BJ (cell line): ENCODE measurements at regions not wholly inside any gene's neighbourhood (a gene's known extent, or its start where the extent isn't known, plus 50 kb on each side); places are given as distances from the start of the nearest gene placed in this dataset.

Experiments
- CTCF ChIA-PET: fragments of 350-600 bp; formaldehyde crosslinking; extraction: SDS; loops from one replicate; lab custom pipeline; 2021; ENCODE audit warnings: antibody characterized with exemption, inconsistent platforms; lab: Yijun Ruan, JAX
- POLR2A ChIA-PET: fragments of 300-600 bp; sonication (Branson Sonifier 250); formaldehyde crosslinking; extraction: SDS; loops from one replicate; lab custom pipeline; 2021; ENCODE audit warnings: antibody characterized with exemption; lab: Charles Lee
- DNase-seq: peaks from one replicate; pipeline ENCODE4 v3.0.0-alpha.2; 2011; ENCODE audit warnings: low read depth
- H3K27me3 ChIP-seq: 2 replicates; pipeline ENCODE4 v1.6.0; 2011; ENCODE audit warnings: low read length; ENCODE audit not compliant: control insufficient read depth, insufficient read depth
- H3K36me3 ChIP-seq: 2 replicates; pipeline ENCODE4 v1.5.1; 2011; ENCODE audit warnings: low read length; ENCODE audit not compliant: control insufficient read depth, insufficient read depth
- H3K4me3 ChIP-seq: 2 replicates; pipeline ENCODE4 v1.5.1; 2011; ENCODE audit warnings: low read depth, mild to moderate bottlenecking, control low read depth, low read length
- CTCF ChIP-seq: IDR thresholded peaks from 2 replicates; pipeline ENCODE4 v1.5.1; 2011; ENCODE audit warnings: low read depth, mild to moderate bottlenecking, control low read depth, inconsistent platforms, low read length, moderate library complexity; ENCODE audit not compliant: insufficient read depth

GRCh38 chr19:13670846-13671245, 93.5 kb upstream of the MRI1 start:
- TF ChIP-seq CTCF, result no peak
- no peak for DNase-seq
- Histone ChIP-seq H3K27me3 (no peaks in the 10 kb centered on the region; the same call in 1 of the 2 replicates), H3K4me3 (no peak overlapping the region), H3K36me3 (no peaks in the 10 kb centered on the region)
- POLR2A ChIA-PET, result no interaction called here
- CTCF ChIA-PET, result no interaction called here

GRCh38 chr19:13669780-13670355, 94.5 kb upstream of the MRI1 start:
- POLR2A ChIA-PET, result no interaction called here

GRCh38 chr19:13668964-13669363, 95.4 kb upstream of the MRI1 start:
- H3K27me3 ChIP-seq, result no peaks in the 10 kb centered on the region
- ChIA-PET CTCF (no interaction called here), POLR2A (no interaction called here)
- H3K36me3 ChIP-seq, result no peaks in the 10 kb centered on the region
- TF ChIP-seq CTCF, result no peak
- no peak overlapping the region for H3K4me3 ChIP-seq
- no peak for DNase-seq

More at GRCh38 chr19:13669780-13670355, 94.5 kb upstream of the MRI1 start:
- no peak overlapping the region for H3K4me3 ChIP-seq
- no peaks in the 10 kb centered on the region for H3K27me3 ChIP-seq
- H3K36me3 ChIP-seq, result no peaks in the 10 kb centered on the region
- no peak for DNase-seq
- CTCF ChIA-PET, result no interaction called here
- no peak for TF ChIP-seq CTCF

- ChIA-PET CTCF (no interaction called here), POLR2A (no interaction called here)
- DNase-seq, result no peak
- Histone ChIP-seq H3K27me3 (no peaks in the 10 kb centered on the region; the same call in 1 of the 2 replicates), H3K36me3 (no peaks in the 10 kb centered on the region), H3K4me3 (no peak overlapping the region)
- TF ChIP-seq CTCF, result no peak
Measured at GRCh38 chr19:13666165-13666564, 98.2 kb upstream of the MRI1 start.

GRCh38 chr19:13665125-13665905, 99.0 kb upstream of the MRI1 start:
- Histone ChIP-seq H3K4me3 (no peak overlapping the region), H3K36me3 (no peaks in the 10 kb centered on the region), H3K27me3 (no peaks in the 10 kb centered on the region; the same call in 1 of the 2 replicates)
- ChIA-PET POLR2A (no interaction called here), CTCF (interaction anchor here (0.9 kb wide), 1 partner anchor 16 kb away, joined by 3 read pairs; no protein-coding TSS in a partner anchor)
- TF ChIP-seq CTCF, result no peak
- no peak for DNase-seq
